ENCODE measurements at regions not wholly inside any gene's neighbourhood (a gene's known extent, or its start where the extent isn't known, plus 50 kb on each side); places are given as distances from the start of the nearest gene placed in this dataset.

- DNase-seq (ENCODE audit: low spot score), result no peak
Measured at GRCh38 chr7:42289473-42289872, 52.5 kb upstream of the GLI3 start.

Data from mucosa of gallbladder (tissue), 1 donor.